Bronchial epithelial cell (primary cell): ENCODE measurements at regions not wholly inside any gene's neighbourhood (a gene's known extent, or its start where the extent isn't known, plus 50 kb on each side); places are given as distances from the start of the nearest gene placed in this dataset.

Source experiments
- DNase-seq: peaks from one replicate; pipeline ENCODE4 v3.0.0-alpha.2; 2010; ENCODE audit warnings: low read depth
- FAIRE-seq: peaks from 2 replicates; lab custom pipeline; 2011; peaks lifted over from hg19 to GRCh38; lab: Jason Lieb, UNC
- H3K27me3 ChIP-seq: 2 replicates; pipeline ENCODE4 v1.5.1; 2011; ENCODE audit warnings: low read length; ENCODE audit not compliant: control insufficient read depth, insufficient read depth
- H3K36me3 ChIP-seq: 2 replicates; pipeline ENCODE4 v1.5.1; 2011; ENCODE audit warnings: low read length; ENCODE audit not compliant: control insufficient read depth, insufficient read depth
- H3K4me3 ChIP-seq: 2 replicates; pipeline ENCODE4 v1.5.1; 2011; ENCODE audit warnings: mild to moderate bottlenecking, low read depth, low read length, control low read depth
- CTCF ChIP-seq: IDR thresholded peaks from 2 replicates; pipeline ENCODE4 v1.5.1; 2011; ENCODE audit warnings: mild to moderate bottlenecking, moderate library complexity, low read length, control low read depth, inconsistent platforms; ENCODE audit not compliant: insufficient read depth, severe bottlenecking

- no peak for TF ChIP-seq CTCF
- Histone ChIP-seq H3K4me3 (no peak overlapping the region), H3K36me3 (no peaks in the 10 kb centered on the region), H3K27me3 (no peaks in the 10 kb centered on the region)
- FAIRE-seq, result no peak
- no peak for DNase-seq
Measured at GRCh38 chr17:33765871-33766270, 472.8 kb upstream of the ASIC2 start.

GRCh38 chr17:33766721-33767120 lies 473.6 kb upstream of the ASIC2 start:
- DNase-seq, result no peak
- Histone ChIP-seq H3K4me3 (no peak overlapping the region), H3K27me3 (no peaks in the 10 kb centered on the region), H3K36me3 (no peaks in the 10 kb centered on the region)
- FAIRE-seq, result no peak
- no peak for TF ChIP-seq CTCF

GRCh38 chr17:33769066-33769465 lies 476.0 kb upstream of the ASIC2 start:
- Histone ChIP-seq H3K27me3 (no peaks in the 10 kb centered on the region), H3K36me3 (no peaks in the 10 kb centered on the region), H3K4me3 (no peak overlapping the region)
- no peak for TF ChIP-seq CTCF
- no peak for DNase-seq
- no peak for FAIRE-seq

- no peak for TF ChIP-seq CTCF
- no peak for DNase-seq
- Histone ChIP-seq H3K27me3 (no peaks in the 10 kb centered on the region), H3K36me3 (no peaks in the 10 kb centered on the region), H3K4me3 (no peak overlapping the region)
- no peak for FAIRE-seq
Measured at GRCh38 chr17:33776304-33776703, 478.8 kb upstream of the CCL2 start.

- DNase-seq (no peak), FAIRE-seq (no peak)
- no peaks in the 10 kb centered on the region for H3K36me3 ChIP-seq
- H3K27me3 ChIP-seq, result no peaks in the 10 kb centered on the region
- no peak for TF ChIP-seq CTCF
- H3K4me3 ChIP-seq, result no peak overlapping the region
Measured at GRCh38 chr17:33776903-33777302, 478.2 kb upstream of the CCL2 start.

GRCh38 chr17:33777674-33778073 lies 477.4 kb upstream of the CCL2 start:
- H3K36me3 ChIP-seq, result no peaks in the 10 kb centered on the region
- H3K27me3 ChIP-seq, result no peaks in the 10 kb centered on the region
- H3K4me3 ChIP-seq, result no peak overlapping the region
- FAIRE-seq (peak; percentile 7), DNase-seq (no peak)
- no peak for TF ChIP-seq CTCF
